ENCODE measurements at regions not wholly inside any gene's neighbourhood (a gene's known extent, or its start where the extent isn't known, plus 50 kb on each side); places are given as distances from the start of the nearest gene placed in this dataset.

GRCh38 chr14:84144166-84144565, 1385.8 kb upstream of the FLRT2 start:
- H3K4me1 Mint-ChIP-seq: 0 out of 2 replicates have a peak, but pooled peaks cover 2% of the 10 kb centered on the region
- H3K9me3 Mint-ChIP-seq: peaks cover 7% of the 10 kb centered on the region
- no peak overlapping the region for H3K27ac Mint-ChIP-seq
- H3K36me3 Mint-ChIP-seq: no peaks in the 10 kb centered on the region
- ChIA-PET CTCF (no interaction called here), POLR2A (no interaction called here)
- no peak for ATAC-seq
- no peak for DNase-seq (ENCODE audit: low spot score)
- H3K4me3 Mint-ChIP-seq: no peak overlapping the region
- no peaks in the 10 kb centered on the region for H3K27me3 Mint-ChIP-seq (ENCODE audit: low read depth)
- TF ChIP-seq E2F5 (CRISPR knock-in tag; IDR thresholded peaks at IDR 0.05) (no peak), KAT7 (CRISPR knock-in tag; IDR thresholded peaks at IDR 0.05; ENCODE audit: borderline replicate concordance) (no peak), CREM (CRISPR knock-in tag; IDR thresholded peaks at IDR 0.05) (no peak), CREB1 (CRISPR knock-in tag; IDR thresholded peaks at IDR 0.05) (no peak), FOXK1 (CRISPR knock-in tag; IDR thresholded peaks at IDR 0.05) (no peak), NR3C1 (CRISPR knock-in tag; conservative IDR thresholded peaks at IDR 0.05; ENCODE audit: low read depth) (no peak), JAZF1 (CRISPR knock-in tag; IDR thresholded peaks at IDR 0.05) (no peak), GTF2I (CRISPR knock-in tag; conservative IDR thresholded peaks at IDR 0.05) (no peak), ZBTB21 (CRISPR knock-in tag; IDR thresholded peaks at IDR 0.05; ENCODE audit: borderline replicate concordance) (no peak)

- peak; percentile 58 for ATAC-seq
- ChIA-PET POLR2A (no interaction called here), CTCF (no interaction called here)
- no peaks in the 10 kb centered on the region; the same call in 1 of the 2 replicates for H3K36me3 Mint-ChIP-seq
- no peak overlapping the region for H3K4me3 Mint-ChIP-seq
- H3K9me3 Mint-ChIP-seq: peaks cover 7% of the 10 kb centered on the region
- no peak for TF ChIP-seq MAX (CRISPR knock-in tag; IDR thresholded peaks at IDR 0.05)
- no peak for TF ChIP-seq CTCF (IDR thresholded peaks at IDR 0.05)
- TF ChIP-seq HMGA2 (CRISPR knock-in tag; IDR thresholded peaks at IDR 0.05): no peak
- TF ChIP-seq ZMAT4 (CRISPR knock-in tag; IDR thresholded peaks at IDR 0.05): no peak
- TF ChIP-seq JUN (CRISPR knock-in tag; IDR thresholded peaks at IDR 0.05): no peak
- TF ChIP-seq ZNF396 (CRISPR knock-in tag; IDR thresholded peaks at IDR 0.05; ENCODE audit: borderline replicate concordance): no peak
- TF ChIP-seq PRDM15 (CRISPR knock-in tag; IDR thresholded peaks at IDR 0.05): no peak
- TF ChIP-seq E2F1 (CRISPR knock-in tag; IDR thresholded peaks at IDR 0.05): no peak
- H3K27ac Mint-ChIP-seq: no peak overlapping the region
- peaks cover 10% of the 10 kb centered on the region for H3K4me1 Mint-ChIP-seq
- DNase-seq (ENCODE audit: low spot score): peak; percentile 14
- H3K27me3 Mint-ChIP-seq (ENCODE audit: low read depth): no peaks in the 10 kb centered on the region
These were observed 1377.5 kb upstream of the FLRT2 start for GRCh38 chr14:84152452-84152851.

All from WTC11 (cell line).